ENCODE measurements at regions not wholly inside any gene's neighbourhood (a gene's known extent, or its start where the extent isn't known, plus 50 kb on each side); places are given as distances from the start of the nearest gene placed in this dataset.
A peak's percentile ranks its signal among the peaks of the same experiment; 100 is the strongest.

DNA sequence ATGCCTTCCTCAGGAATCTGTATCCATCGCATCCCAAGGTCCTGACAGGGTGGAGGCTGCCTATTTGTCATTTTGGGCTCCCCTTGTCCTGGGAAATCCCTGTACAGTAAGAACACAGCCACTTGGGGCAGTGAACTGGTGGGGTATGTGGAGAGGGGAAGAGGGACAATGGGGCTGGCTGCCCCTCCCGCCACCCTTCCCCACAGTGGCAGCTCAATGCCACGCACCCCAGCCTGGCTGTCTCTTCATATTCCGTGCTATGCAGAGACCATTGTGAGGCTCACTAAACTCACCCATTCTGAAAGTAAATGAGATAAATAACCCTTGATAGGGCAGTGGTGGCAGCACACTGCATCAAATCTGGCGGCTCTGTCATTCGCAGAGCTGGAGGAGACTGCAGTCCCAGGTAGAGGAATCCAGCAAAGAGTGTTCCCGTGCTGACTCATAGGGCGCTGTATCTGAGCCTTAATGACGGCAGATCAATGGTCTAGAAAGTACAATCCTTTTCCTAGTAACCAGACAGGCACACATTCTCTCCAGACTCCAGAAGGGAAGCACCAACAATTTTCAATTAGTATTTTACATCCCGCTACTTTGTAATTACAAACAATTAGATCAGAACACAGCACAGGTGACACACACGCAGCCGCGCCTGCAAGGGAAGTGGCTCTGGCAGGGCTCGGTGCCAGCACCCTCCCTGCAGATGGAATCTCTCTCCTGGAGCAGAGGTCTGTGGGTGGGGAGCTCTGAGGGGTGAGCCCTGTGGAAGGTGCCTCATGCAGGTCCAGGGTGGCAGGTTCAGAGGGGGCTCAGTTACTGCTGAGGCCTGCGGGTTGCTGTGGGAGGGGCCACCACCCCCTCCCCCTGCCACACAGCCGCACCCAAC lies 167.9 kb upstream of the B3GAT1 start:
- DNase-seq = peak in 2 of 10 donors; percentile 43 to 48
- intact Hi-C loops (cut with DNase I) = no loop called here

DNA sequence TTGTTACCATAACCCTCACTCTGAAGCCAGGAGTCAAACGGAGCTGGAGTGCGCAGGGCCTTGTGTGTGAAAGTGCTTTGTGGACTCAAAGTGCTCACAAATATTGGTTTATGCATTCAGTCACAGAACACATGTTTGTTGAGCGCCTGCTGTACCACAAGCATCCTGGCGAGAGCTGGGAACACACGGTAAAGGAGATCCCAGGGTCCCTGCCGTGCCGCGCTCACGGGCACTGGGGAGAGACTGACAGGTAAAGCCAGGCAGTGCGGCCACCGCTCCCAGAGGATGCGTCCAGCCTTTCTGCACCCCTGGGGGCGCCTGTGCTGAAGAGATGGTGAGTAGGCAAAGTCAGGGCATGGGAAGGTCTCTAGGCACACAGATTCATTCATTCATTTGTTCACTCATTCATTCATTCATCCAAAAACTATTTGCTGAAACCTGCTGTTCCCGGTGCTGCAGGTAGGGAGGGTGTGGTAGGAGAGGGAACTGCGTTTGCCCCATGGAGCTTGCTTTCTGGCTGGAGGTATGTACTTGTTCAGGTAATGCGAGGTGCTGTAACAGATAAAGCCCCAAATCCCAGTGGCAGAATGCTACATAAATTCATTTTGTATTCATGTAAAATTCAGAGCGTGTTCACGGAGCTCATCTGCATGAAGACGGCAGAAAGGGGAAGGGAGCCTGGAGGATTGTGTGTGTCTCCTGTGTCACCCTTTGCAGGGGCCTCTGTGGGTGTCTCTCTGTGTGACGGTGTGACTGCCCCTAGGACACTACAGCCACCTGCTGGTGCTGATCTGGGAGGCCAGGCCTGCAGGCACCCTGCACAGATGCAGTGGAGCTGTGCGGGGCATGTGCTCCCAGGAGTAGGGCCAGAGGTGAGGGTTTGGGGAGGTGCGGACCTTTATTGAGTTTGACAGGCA lies 167.0 kb upstream of the B3GAT1 start:
- intact Hi-C loops (cut with DNase I) = no loop called here
- peak in 2 of 10 donors; percentile 85 for DNase-seq

DNA sequence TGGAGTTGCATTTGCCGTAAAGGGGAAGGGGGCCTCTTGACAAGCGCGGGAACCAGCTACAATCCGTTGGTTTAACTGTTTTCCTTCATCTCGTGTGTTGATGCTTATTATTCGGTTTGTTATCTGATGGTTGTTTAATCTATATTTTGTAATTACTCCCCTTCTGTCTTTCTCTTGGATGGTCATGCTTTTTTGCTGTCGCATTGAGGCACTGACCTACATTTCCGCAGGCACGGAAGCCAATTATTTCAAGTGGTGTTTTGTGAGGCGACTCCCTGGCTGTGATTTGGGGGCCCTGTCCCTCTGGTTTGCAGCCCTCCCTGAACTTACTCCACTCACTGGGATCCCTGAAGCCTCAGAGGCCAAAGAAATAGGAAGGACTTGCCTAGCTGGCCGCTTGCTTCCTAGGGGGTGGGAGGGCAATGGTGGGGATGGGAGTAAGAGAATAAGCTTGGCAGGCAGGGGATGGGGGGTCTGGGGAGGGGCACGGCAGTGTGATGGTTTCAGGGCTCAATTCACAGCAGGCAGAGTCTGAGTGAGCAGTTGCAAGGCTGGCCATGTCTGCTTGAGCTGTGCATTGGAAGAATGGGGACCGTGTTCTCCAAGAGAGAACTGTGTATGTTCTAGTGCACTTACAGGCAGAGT lies 165.8 kb upstream of the B3GAT1 start:
- peak in 2 of 10 donors; percentile 22 to 42 for DNase-seq
- intact Hi-C loops (cut with DNase I) = no loop called here

DNA sequence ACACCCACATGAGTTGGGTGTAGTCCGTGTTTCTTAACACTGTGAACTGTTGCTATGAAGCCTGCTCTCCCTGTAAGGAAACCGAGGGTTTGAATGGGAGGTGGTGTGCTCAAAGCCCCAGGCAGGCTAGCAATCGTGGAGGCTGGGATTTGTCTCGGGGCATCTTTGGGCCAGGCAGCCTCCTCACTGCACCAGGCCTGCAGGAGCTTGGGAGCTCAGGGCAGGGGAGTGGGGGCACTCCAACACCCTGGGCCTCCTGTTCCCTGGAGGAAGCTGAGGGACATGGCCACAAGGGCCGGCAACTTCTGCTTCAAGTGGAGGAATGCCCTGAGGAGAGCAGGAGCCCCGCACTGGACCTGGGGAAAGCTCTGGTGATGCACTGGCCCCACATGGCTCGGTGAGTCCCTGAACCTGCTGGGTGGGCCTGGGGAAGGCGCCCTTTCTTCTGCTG lies 164.7 kb upstream of the B3GAT1 start:
- peak in 2 of 10 donors; percentile 66 to 74 for DNase-seq
- intact Hi-C loops (cut with DNase I) = no loop called here

DNA sequence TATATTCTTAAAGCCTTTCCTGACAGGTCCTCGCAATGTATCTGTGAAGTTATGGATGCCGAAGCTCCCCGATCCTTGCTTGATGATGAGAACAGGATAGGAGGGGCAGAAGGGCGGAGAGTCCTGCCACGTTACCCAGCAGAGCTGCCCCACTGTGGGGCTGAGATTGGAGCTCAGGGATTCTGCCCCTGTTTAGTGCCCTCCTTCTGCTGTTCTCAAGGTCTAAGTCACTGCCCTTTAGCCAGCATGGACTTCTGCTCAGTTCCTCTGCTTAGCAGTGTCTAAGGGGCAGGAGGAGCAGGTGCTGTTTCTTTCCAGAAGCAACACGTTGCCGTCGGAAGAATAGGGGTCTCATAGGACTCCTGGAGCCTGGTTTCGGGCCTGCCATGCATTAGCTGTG lies 164.2 kb upstream of the B3GAT1 start:
- intact Hi-C loops (cut with DNase I) = no loop called here
- peak in 1 of 10 donors; percentile 21 for DNase-seq

DNA sequence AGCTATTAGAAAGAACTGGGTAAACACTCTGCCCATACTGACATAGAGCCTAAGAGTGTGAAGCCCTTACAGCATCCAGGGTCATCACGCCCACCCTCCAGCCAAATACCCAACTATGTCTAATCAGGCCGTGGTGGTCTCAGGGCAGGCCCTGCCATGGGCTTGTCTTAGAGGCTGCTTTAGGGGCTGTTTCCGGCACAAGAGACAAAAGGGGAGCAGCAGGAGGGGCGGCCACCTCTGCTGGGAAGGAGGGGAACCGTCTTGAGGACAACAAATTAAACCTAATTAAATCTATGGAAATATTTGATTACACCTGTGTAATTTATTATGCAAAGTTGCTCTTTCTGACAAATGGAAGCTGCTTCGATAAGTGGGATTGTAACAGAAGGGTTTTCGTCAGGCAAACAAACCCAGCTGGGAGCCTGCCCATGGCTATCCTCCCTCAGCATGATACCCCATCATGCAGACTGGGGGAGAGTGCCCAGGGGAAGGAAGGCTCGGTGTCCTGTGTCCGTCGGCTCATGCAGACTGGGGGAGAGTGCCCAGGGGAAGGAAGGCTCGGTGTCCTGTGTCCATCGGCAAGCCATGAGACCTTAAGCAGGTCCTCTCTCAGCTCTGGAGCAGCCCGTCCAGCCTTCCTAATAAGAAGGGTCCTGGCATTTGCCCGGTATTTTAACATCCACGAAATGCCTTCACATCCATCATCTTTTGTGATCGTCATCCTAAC lies 163.6 kb upstream of the B3GAT1 start:
- intact Hi-C loops (cut with DNase I) = no loop called here
- peak in 2 of 10 donors; percentile 33 to 45 for DNase-seq

DNA sequence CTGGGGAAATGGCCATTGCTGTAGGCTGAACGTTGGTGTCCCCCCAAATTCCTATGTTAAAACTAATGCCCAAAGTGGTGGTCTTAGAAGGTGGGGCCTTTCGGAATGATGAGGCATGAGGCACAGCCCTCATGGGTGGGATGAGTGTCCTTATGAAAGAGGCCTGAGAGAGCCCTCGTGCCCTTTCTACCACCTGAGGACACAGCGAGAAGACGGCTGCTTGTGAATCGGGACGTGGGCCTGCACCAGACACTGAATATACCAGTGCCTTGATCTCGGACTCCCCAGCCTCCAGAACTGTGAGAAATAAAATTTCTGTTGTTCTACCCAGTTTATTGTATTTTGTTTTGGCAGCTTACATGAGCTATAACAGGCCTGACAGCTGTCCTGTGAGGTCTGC lies 162.9 kb upstream of the B3GAT1 start:
- intact Hi-C loops (cut with DNase I) = no loop called here

DNA sequence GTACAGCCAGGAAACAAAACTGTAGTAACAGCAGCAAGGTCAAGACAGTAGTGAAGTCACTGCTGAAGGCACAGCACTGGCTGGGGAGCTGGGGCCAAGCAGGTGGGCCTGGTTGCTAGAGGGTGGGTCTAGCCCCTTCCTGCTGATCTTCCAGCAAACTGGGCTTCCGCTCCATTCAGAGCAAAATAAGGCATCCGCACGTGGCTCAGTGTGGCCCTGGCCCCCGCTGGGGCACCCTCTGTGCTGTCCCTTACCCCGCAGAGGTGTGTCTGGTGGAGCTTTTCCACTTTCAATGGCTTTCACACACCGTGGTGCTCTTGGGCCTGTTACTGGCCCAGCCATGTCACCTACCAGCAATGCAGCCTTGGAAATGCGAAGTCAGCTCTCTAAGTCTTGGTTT lies 162.4 kb upstream of the B3GAT1 start:
- intact Hi-C loops (cut with DNase I) = no loop called here

More for the DNA sequence above, 162.9 kb upstream of the B3GAT1 start:
- DNase-seq = peak in 2 of 10 donors; percentile 14 to 32

DNA sequence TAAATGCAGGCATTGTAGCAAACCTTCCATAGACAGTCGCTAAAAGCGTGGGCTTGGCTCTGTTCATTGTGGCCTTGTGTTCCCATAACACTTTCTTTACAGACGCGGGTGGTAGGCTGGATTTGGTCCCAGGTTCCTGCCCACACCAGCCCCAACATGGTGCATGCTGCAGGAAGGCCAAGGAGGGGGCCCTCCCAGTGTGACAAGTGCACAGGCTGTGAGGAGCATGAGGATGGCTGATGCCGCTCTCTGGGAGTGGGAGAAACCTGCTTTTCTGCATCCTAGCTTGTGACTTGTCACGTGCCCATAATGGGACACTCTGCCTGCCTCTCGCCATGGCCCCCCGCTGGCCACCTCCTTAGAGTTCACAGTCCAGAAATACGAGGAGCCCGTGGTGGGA lies 161.8 kb upstream of the B3GAT1 start:
- intact Hi-C loops (cut with DNase I) = no loop called here

More for the DNA sequence above, 162.4 kb upstream of the B3GAT1 start:
- peak in 2 of 10 donors; percentile 63 to 75 for DNase-seq

DNA sequence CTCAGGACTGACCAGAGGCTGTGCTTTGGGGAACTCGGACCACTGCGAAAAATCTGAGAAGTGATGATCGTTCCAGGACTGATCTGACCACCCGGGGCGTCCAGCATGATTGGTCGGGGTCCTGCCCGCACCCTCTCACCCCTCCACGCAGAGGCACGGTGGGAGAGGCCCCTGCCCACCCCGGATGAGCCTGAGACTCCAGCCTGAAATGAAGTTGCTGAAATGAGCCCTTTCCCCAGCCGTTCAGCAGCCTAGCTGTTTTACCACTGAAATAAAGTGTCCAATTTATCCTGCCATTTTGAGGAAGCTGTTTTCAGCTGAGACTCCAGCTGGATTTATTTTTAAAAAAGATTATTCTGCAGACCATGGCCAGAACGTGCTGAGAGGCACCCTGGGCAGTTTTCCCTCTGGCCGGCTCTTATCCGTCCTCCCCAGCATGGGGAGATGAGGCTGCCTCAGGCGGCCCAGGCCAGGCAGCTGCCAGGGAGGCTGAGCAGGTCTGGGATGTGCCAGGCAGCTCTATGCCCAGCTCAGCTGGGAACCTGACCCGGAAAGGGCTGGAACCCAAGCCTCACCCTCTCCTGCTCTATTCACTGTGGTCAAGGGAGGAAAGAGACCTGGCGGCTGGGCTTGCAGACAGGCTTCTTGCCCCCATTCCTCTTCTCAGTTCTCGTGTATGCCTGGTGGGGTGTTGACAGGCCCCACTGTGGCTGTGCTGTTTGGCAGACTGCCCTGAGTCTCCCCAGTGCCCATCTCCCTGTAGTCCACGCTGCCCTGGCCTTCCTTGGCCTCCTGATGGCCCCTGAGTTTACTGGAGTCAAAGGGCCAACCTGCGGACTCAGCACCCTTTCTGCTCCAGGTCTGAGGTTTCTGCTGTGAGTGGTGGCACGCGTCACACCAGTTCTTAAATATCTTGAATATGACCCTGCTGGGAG lies 161.0 kb upstream of the B3GAT1 start:
- DNase-seq = peak in 4 of 10 donors; percentile 42 to 92 (median 64)
- intact Hi-C loops (cut with DNase I) = no loop called here

More for the DNA sequence above, 161.8 kb upstream of the B3GAT1 start:
- peak in 8 of 10 donors; percentile 56 to 95 (median 68) for DNase-seq

DNA sequence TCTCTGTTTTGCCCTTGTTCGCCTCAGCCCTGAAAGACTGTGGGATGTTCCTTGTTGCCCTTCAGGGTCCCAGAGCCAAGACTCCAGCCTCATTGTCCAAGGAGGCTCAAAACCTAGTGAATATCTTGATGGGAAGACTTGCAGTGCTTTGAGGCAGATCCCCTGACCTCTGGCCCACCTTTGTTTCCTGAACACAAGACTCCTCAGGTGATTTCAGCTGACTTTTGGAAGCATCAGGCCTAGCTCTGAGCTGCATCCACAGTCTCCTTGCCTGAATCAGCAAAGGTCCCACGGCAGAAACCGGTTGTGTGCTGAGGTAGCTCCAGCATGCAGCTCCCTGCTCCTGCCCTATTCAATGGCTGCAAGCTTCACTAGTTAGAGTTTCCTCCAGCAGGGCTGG lies 159.3 kb upstream of the B3GAT1 start:
- peak in 1 of 10 donors; percentile 42 for DNase-seq
- intact Hi-C loops (cut with DNase I) = no loop called here

DNA sequence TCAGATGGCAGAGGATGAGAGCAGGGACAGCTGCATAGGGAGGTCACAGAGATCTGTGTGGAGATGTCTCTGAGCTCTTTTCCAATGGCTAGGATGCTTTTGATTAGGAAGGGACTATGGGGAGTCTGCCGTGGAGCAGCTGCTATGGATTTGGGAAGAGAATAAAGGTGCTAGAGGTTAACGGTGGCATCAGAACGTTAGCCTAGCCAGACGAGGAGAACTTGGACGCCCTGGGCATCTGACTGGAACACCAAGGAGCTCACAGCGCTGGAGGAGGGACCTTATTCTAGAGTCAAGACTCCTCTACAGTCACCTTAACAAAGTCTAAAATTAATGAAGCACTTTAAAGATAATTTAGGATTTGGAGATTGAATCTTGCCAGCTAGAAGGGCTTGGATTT lies 157.2 kb upstream of the B3GAT1 start:
- DNase-seq = peak in 1 of 10 donors; percentile 52
- intact Hi-C loops (cut with DNase I) = loop anchor here (10.0 kb wide), 1 partner anchor 174 kb away; no protein-coding TSS in a partner anchor

DNA sequence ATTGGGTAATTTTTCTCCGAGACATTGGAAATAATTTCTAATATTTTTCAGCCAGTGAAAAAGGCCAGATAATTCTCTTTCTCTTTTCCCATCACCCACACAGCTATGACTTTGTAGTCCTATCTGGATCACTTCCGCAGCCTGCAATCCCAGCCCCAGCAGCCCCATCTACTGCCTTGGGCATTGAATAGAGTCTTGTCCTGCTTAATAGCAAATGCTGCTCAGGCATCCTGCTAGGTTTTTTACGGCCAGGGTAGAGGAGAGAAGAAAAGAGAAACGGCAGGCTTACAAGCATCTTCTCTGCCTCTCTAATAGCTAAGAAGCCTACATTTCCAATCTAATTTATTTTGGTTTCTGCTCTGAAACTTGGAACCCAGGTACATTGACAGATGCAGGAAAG lies 154.3 kb upstream of the B3GAT1 start:
- intact Hi-C loops (cut with DNase I) = loop anchor here (10.0 kb wide), 1 partner anchor 172 kb away; no protein-coding TSS in a partner anchor
- peak in 5 of 10 donors; percentile 43 to 90 (median 73) for DNase-seq

DNA sequence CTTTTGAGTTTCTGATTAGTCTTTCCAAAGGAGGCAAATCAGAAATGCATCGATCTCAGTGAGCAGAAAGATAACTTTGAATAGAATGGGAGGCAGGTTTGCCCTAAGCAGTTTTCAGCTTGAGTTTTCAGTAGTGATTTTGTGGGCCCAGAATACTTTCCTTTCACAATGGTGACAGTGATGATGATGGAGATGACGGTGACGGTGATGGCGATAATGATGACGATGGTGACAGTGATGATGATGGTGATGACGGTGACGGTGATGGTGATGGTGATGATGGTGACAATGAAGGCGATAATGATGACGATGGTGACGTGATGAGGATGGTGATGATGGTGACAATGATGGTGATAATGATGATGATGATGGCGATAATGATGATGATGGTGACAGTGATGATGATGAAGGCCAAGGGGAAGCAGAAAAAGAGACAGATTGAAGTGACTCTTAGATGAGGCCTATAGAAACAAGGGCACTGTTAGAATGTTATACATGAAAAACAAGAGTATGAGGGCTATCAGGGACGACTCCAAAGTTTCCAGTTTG lies 153.4 kb upstream of the B3GAT1 start:
- DNase-seq = no peak
- intact Hi-C loops (cut with DNase I) = loop anchor here (10.0 kb wide), 1 partner anchor 171 kb away; no protein-coding TSS in a partner anchor

DNA sequence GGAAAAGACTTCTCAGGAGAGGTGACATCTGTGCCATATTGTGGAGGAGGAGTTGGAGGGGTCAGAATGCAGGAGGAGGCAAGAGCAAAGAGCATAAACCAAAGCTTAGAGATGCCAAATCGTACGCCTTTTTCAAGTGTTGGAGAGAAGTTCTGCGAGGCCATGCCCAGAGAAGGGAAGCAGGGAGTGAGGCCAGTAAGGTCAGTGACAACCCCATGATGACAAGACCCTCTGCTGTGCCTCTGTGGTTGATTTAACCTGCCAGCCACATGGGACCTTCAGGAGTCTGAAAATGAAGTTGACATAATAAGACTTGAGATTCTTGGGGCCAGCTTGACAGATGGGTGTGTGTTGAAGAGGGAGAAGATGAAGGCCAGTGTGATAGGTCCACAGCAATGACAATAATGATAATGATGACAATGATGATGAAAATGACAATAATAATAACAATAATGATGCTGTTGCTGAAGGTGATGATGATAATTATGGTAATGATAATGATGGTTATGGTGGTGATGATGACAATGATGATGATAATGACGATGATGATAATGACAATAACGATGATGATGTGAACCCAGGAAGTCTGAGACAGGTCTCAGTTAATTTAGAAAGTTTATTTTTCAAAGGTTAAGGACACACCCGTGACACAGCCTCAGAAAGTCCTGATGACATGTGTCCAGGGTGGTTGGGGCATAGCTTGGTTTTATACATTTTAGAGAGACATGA lies 152.6 kb upstream of the B3GAT1 start:
- DNase-seq = peak in 1 of 10 donors; percentile 35
- intact Hi-C loops (cut with DNase I) = loop anchor here (10.0 kb wide), 1 partner anchor 170 kb away; no protein-coding TSS in a partner anchor

DNA sequence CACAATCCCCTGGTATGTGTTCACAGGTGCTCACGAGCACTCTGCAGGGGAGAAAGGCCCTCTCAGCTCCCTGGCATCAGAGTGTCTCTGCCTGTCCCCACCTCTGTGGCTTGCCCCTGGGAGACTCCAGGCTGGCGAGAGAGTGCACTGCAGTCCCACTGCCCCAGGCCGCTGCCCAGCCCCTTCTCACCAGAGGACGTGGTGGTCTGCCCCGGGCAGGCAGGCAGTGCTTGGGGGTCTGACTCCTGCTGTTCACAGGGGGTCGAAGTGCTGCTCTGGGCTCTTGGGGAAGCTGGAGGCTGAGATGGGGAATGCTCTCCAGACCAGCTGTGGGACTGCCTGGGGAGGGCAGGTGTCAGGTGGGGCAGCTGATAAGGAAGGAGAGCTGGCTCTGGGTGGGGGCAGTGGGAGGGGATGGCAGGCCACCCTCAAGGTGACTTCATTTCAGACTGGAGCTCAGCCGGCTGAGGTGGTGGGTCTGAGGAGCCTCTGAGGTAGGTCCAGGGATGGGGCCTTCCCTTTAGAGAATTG lies 151.0 kb upstream of the B3GAT1 start:
- DNase-seq = peak in 2 of 10 donors; percentile 66 to 75
- intact Hi-C loops (cut with DNase I) = loop anchor here (10.0 kb wide), 1 partner anchor 168 kb away; no protein-coding TSS in a partner anchor

DNA sequence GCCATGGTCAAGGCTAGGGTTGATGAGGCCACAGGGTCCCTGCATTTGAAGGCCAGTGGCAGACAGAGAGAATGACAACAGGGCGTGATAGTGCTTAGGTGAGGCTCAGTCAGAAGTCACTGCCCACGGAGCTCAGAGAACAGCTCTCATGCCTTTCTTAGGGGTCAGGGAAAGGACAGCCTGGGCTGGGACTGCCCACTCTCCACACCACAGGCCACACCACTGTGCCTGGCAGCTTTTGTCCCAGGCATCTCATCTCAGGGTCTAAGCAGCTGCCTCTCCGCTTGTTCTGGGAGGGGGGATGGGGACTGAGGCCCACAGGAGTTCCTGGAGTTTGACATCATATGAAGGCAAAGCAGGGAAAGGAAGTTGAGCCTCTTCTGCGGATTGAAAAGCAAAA lies 150.2 kb upstream of the B3GAT1 start:
- intact Hi-C loops (cut with DNase I) = loop anchor here (10.0 kb wide), 1 partner anchor 167 kb away; no protein-coding TSS in a partner anchor
- DNase-seq = peak in 1 of 10 donors; percentile 48
